Upper lobe of left lung (tissue), 4 donors: ENCODE measurements at regions not wholly inside any gene's neighbourhood (a gene's known extent, or its start where the extent isn't known, plus 50 kb on each side); places are given as distances from the start of the nearest gene placed in this dataset.

Source experiments
- CTCF ChIP-seq, 6 experiments: fragments of 450-650 bp in 4 of 6; fragments of 200-600 bp in 2 of 6; sonication (generic) in 2 of 6; IDR thresholded peaks; one replicate each; pipeline ENCODE4 v1.5.1; 2016 to 2019; ENCODE audit warnings: antibody characterized with exemption in 6 of 6
- POLR2A ChIP-seq, 4 donors: fragments of 450-650 bp; IDR thresholded peaks; one replicate each; pipeline ENCODE4 v1.5.1; 2016 to 2017; ENCODE audit warnings: antibody characterized with exemption in 4 of 4, mild to moderate bottlenecking in 2 of 4

DNA sequence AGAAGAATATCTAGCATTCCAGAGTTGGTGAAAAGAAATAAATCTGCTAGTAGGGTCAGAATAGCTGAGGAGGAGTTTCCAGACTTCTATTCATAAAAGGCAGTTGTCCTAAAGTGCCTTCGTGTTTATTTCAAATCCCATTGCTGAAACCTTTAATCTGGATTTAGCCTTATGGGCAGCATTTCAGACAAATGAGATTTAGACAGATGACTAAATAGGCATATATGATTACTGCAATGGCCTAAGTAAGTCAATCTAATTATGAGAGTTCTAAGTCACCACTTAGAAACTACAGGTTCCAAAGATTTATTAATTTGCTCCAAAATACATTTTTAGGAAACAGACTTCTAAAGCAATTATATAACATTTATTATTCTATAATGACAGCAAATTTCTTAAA, 368.7 kb downstream of the LIG4 start:
- TF ChIP-seq POLR2A (IDR thresholded peaks at IDR 0.05) (no peak), CTCF (IDR thresholded peaks at IDR 0.05) (no peak)
